H9 (cell line): ENCODE measurements at regions not wholly inside any gene's neighbourhood (a gene's known extent, or its start where the extent isn't known, plus 50 kb on each side); places are given as distances from the start of the nearest gene placed in this dataset.

Experiments
- DNase-seq: peaks from one replicate; pipeline ENCODE4 v3.0.0-alpha.2; 2017
- H2AFZ ChIP-seq: one replicate; pipeline ENCODE4 v1.6.1; 2013; ENCODE audit warnings: mild to moderate bottlenecking, low read length, control low read depth, moderate library complexity
- H2AK5ac ChIP-seq: 2 replicates; pipeline ENCODE4 v1.6.1; 2013; ENCODE audit warnings: low read length, control low read depth, mixed read lengths; ENCODE audit not compliant: insufficient read length
- H2BK120ac ChIP-seq: one replicate; pipeline ENCODE4 v1.6.1; 2013; ENCODE audit warnings: low read depth, mild to moderate bottlenecking, low read length, control low read depth, inconsistent platforms; ENCODE audit not compliant: poor library complexity, severe bottlenecking
- H2BK12ac ChIP-seq: 2 replicates; pipeline ENCODE4 v1.6.1; 2013; ENCODE audit warnings: low read length, control low read depth, mixed read lengths, low read depth; ENCODE audit not compliant: insufficient read length
- H2BK15ac ChIP-seq: 2 replicates; pipeline ENCODE4 v1.6.1; 2013; ENCODE audit warnings: low read depth, low read length, control low read depth
- H2BK20ac ChIP-seq: one replicate; pipeline ENCODE4 v1.6.1; 2013; ENCODE audit warnings: low read depth, mild to moderate bottlenecking, low read length, control low read depth, inconsistent platforms; ENCODE audit not compliant: poor library complexity, severe bottlenecking
- H2BK5ac ChIP-seq: 2 replicates; pipeline ENCODE4 v1.6.1; 2013; ENCODE audit warnings: low read length, control low read depth, mixed read lengths; ENCODE audit not compliant: insufficient read length
- H3K14ac ChIP-seq: 2 replicates; pipeline ENCODE4 v1.6.1; 2013; ENCODE audit warnings: low read length, control low read depth; ENCODE audit not compliant: insufficient read depth
- H3K18ac ChIP-seq: 2 replicates; pipeline ENCODE4 v1.6.1; 2013; ENCODE audit warnings: low read depth, mild to moderate bottlenecking, mixed read lengths, low read length, control low read depth; ENCODE audit not compliant: insufficient read length
- H3K23ac ChIP-seq: 2 replicates; pipeline ENCODE4 v1.6.1; 2013; ENCODE audit warnings: low read length, control low read depth, mixed read lengths, low read depth; ENCODE audit not compliant: insufficient read length
- H3K23me2 ChIP-seq: 2 replicates; pipeline ENCODE4 v1.6.1; 2013; ENCODE audit warnings: low read depth, mild to moderate bottlenecking, mixed read lengths, low read length, control low read depth; ENCODE audit not compliant: insufficient read length, poor library complexity, severe bottlenecking
- H3K27ac ChIP-seq: 2 replicates; pipeline ENCODE4 v1.5.1; 2013; ENCODE audit warnings: low read length, control low read depth, mixed read lengths, low read depth; ENCODE audit not compliant: insufficient read length
- H3K27me3 ChIP-seq: 2 replicates; pipeline ENCODE4 v1.6.1; 2013; ENCODE audit warnings: low read length, control low read depth, inconsistent platforms; ENCODE audit not compliant: insufficient read depth
- H3K4ac ChIP-seq: 2 replicates; pipeline ENCODE4 v1.6.1; 2013; ENCODE audit warnings: low read depth, mild to moderate bottlenecking, control low read depth, inconsistent platforms, low read length, moderate library complexity
- H3K4me1 ChIP-seq: 2 replicates; pipeline ENCODE4 v1.6.1; 2013; ENCODE audit warnings: low read length, control low read depth, inconsistent platforms; ENCODE audit not compliant: insufficient read depth
- H3K4me2 ChIP-seq: 2 replicates; pipeline ENCODE4 v1.6.1; 2013; ENCODE audit warnings: low read length, control low read depth, mixed read lengths; ENCODE audit not compliant: insufficient read length, insufficient read depth
- H3K56ac ChIP-seq: 2 replicates; pipeline ENCODE4 v1.6.1; 2013; ENCODE audit warnings: low read depth, mild to moderate bottlenecking, mixed read lengths, low read length, control low read depth; ENCODE audit not compliant: insufficient read length
- H3K79me1 ChIP-seq: 2 replicates; pipeline ENCODE4 v1.6.1; 2013; ENCODE audit warnings: low read depth, mild to moderate bottlenecking, moderate library complexity, low read length, control low read depth, inconsistent platforms; ENCODE audit not compliant: insufficient read depth, poor library complexity, severe bottlenecking
- H3K79me2 ChIP-seq: 2 replicates; pipeline ENCODE4 v1.6.1; 2013; ENCODE audit warnings: low read length, control low read depth, inconsistent platforms; ENCODE audit not compliant: insufficient read depth
- H3K9ac ChIP-seq: 2 replicates; pipeline ENCODE4 v1.6.1; 2013; ENCODE audit warnings: low read length, control low read depth, mixed read lengths; ENCODE audit not compliant: insufficient read length; ENCODE audit errors: extremely low read depth
- H3K9me3 ChIP-seq: one replicate; pipeline ENCODE4 v1.6.1; 2013; ENCODE audit warnings: low read depth, low read length, inconsistent platforms; ENCODE audit not compliant: control insufficient read depth
- H3T11ph ChIP-seq: one replicate; pipeline ENCODE4 v1.6.1; 2013; ENCODE audit warnings: mild to moderate bottlenecking, low read length, control low read depth, inconsistent platforms
- H4K20me1 ChIP-seq: one replicate; pipeline ENCODE4 v1.6.1; 2013; ENCODE audit not compliant: control insufficient read depth, insufficient read length, insufficient read depth
- H4K5ac ChIP-seq: 2 replicates; pipeline ENCODE4 v1.6.1; 2013; ENCODE audit warnings: low read depth, mild to moderate bottlenecking, mixed read lengths, low read length, control low read depth; ENCODE audit not compliant: insufficient read length
- H4K8ac ChIP-seq: replicated peaks from 2 replicates; pipeline ENCODE4 v1.6.1; 2013; ENCODE audit warnings: low read length, control low read depth, mixed read lengths, low read depth; ENCODE audit not compliant: insufficient read length
- H4K91ac ChIP-seq: 2 replicates; pipeline ENCODE4 v1.6.1; 2013; ENCODE audit warnings: low read depth, mild to moderate bottlenecking, moderate library complexity, mixed read lengths, low read length, control low read depth; ENCODE audit not compliant: insufficient read length
- H3K27ac Mint-ChIP-seq, 3 experiments: 2 replicates in 2 of 3; 3 replicates in 1 of 3; pipeline ENCODE4 v1.8.0; 2020 to 2021; ENCODE audit warnings: mixed read lengths in 3 of 3, mild to moderate bottlenecking in 1 of 3, moderate library complexity in 1 of 3
- H3K27me3 Mint-ChIP-seq: 2 replicates; pipeline ENCODE4 v1.8.0; 2021; ENCODE audit warnings: low read depth, mild to moderate bottlenecking, moderate library complexity, mixed read lengths
- H3K36me3 Mint-ChIP-seq, 3 experiments: 2 replicates in 2 of 3; 3 replicates in 1 of 3; pipeline ENCODE4 v1.8.0; 2020 to 2021; ENCODE audit warnings: low read depth in 3 of 3, mixed read lengths in 3 of 3; ENCODE audit not compliant: insufficient read depth in 1 of 3
- H3K4me1 Mint-ChIP-seq, 2 experiments: 2 replicates each; pipeline ENCODE4 v1.8.0; 2020; ENCODE audit warnings: mixed read lengths in 2 of 2
- H3K4me3 Mint-ChIP-seq, 2 experiments: 2 replicates in 1 of 2; 3 replicates in 1 of 2; pipeline ENCODE4 v1.8.0; 2020 to 2021; ENCODE audit warnings: mild to moderate bottlenecking in 2 of 2, mixed read lengths in 2 of 2, moderate library complexity in 1 of 2
- H3K9me3 Mint-ChIP-seq, 2 experiments: 2 replicates in 1 of 2; 3 replicates in 1 of 2; pipeline ENCODE4 v1.8.0; 2020; ENCODE audit warnings: mild to moderate bottlenecking in 2 of 2, mixed read lengths in 2 of 2, moderate library complexity in 1 of 2
- WGBS: extraction: QIAGEN DNeasy Blood & Tissue Kit; methylation state at CpG from one replicate; pipeline ENCODE4 v1.1.7; 2013; ENCODE audit warnings: missing lambda C conversion rate, low lambda C conversion rate, mixed read lengths; ENCODE audit not compliant: insufficient read length; ENCODE audit errors: extremely low coverage; 5-methylcytosine and 5-hydroxymethylcytosine counted together
- TF ChIP-seq, protein P1 (sequence below): fragments of 200-600 bp; sonication (generic); conservative IDR thresholded peaks from 3 replicates; pipeline ENCODE4 v1.8.0; 2021; ENCODE audit warnings: antibody characterized with exemption, mild to moderate bottlenecking

DNA sequence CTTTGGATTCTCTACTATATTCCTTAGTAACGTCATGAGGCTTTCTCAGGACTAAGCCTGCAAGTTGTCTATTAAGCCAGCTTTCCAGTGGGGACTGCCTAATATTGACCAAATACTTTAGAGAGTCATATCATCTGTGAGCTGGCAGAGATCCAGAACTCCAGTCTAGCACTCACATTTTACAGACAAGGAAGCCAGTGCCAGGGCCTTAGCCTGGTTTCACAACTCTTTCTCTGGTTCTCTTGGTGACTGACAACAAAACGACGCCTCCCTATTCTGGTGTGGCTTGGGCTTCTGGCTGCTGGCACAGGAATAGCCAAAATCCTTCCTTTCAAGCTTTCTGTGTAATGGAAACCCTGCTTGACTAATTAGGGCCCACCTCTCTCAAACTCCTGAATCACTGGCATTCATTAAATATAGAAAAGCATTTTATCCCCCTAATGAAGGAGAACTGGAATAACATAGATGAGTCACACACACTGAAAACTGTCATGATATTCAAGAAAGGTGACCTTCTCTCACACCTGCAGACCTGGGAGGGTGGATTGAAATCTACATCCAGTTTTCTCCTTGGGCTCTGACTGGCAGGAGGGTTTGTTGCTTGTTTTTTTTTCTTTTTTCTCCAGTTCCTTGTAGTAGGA is 75.2 kb upstream of the UBL3 start:
- Histone ChIP-seq H3K14ac (no peak overlapping the region), H2BK15ac (no peak overlapping the region), H2AFZ (no peak overlapping the region), H3K27ac (no peak overlapping the region), H2AK5ac (no peak overlapping the region), H3K4me1 (no peaks in the 10 kb centered on the region; the same call in 1 of the 2 replicates), H2BK120ac (no peak overlapping the region), H4K5ac (no peak overlapping the region), H4K8ac (no peak overlapping the region), H3T11ph (no peak overlapping the region), H2BK5ac (no peak overlapping the region), H3K56ac (no peak overlapping the region), H3K18ac (no peak overlapping the region), H2BK20ac (no peak overlapping the region), H3K23ac (no peak overlapping the region), H2BK12ac (no peak overlapping the region), H3K4ac (no peak overlapping the region), H3K9ac (no peak overlapping the region), H4K20me1 (no peaks in the 10 kb centered on the region), H3K23me2 (no peaks in the 10 kb centered on the region), H3K9me3 (no peaks in the 10 kb centered on the region), H4K91ac (no peak overlapping the region), H3K79me2 (no peaks in the 10 kb centered on the region), H3K27me3 (no peaks in the 10 kb centered on the region), H3K4me2 (no peak overlapping the region), H3K79me1 (no peaks in the 10 kb centered on the region)
- Mint-ChIP-seq H3K27me3 (peaks cover 3% of the 10 kb centered on the region), H3K9me3 (no peaks in the 10 kb centered on the region), H3K36me3 (no peaks in the 10 kb centered on the region), H3K27ac (no peak overlapping the region), H3K4me3 (no peak overlapping the region), H3K4me1 (peaks cover 17 to 21% of the 10 kb centered on the region in 2 experiments)
- TF ChIP-seq, protein P1, sequence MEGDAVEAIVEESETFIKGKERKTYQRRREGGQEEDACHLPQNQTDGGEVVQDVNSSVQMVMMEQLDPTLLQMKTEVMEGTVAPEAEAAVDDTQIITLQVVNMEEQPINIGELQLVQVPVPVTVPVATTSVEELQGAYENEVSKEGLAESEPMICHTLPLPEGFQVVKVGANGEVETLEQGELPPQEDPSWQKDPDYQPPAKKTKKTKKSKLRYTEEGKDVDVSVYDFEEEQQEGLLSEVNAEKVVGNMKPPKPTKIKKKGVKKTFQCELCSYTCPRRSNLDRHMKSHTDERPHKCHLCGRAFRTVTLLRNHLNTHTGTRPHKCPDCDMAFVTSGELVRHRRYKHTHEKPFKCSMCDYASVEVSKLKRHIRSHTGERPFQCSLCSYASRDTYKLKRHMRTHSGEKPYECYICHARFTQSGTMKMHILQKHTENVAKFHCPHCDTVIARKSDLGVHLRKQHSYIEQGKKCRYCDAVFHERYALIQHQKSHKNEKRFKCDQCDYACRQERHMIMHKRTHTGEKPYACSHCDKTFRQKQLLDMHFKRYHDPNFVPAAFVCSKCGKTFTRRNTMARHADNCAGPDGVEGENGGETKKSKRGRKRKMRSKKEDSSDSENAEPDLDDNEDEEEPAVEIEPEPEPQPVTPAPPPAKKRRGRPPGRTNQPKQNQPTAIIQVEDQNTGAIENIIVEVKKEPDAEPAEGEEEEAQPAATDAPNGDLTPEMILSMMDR: no peak
- DNase-seq: no peak
- no CpG with 5 or more reads among the region's 3 CpGs for WGBS
